Kidney epithelial cell (primary cell): ENCODE measurements at regions not wholly inside any gene's neighbourhood (a gene's known extent, or its start where the extent isn't known, plus 50 kb on each side); places are given as distances from the start of the nearest gene placed in this dataset.
"Not testable (repeated sequence)": the region's sequence is repeated elsewhere in the genome, so short reads cannot be mapped to it uniquely, and the experiment has no call there.

ENCODE experiments used
- DNase-seq: peaks from one replicate; pipeline ENCODE4 v3.0.0-alpha.2; 2010; ENCODE audit warnings: low read depth
- H3K27me3 ChIP-seq: 2 replicates; pipeline ENCODE4 v1.6.0; 2011; ENCODE audit warnings: low read length; ENCODE audit not compliant: control insufficient read depth, insufficient read depth
- H3K36me3 ChIP-seq: 2 replicates; pipeline ENCODE4 v1.5.1; 2011; ENCODE audit warnings: low read length; ENCODE audit not compliant: control insufficient read depth, insufficient read depth
- H3K4me3 ChIP-seq: 2 replicates; pipeline ENCODE4 v1.5.1; 2011; ENCODE audit warnings: low read depth, mild to moderate bottlenecking, control low read depth, low read length
- TF ChIP-seq, protein P1 (sequence below): IDR thresholded peaks from 2 replicates; pipeline ENCODE4 v1.5.1; 2011; ENCODE audit warnings: mild to moderate bottlenecking, moderate library complexity, low read length, control low read depth, inconsistent platforms; ENCODE audit not compliant: insufficient read depth, poor library complexity, severe bottlenecking

DNA sequence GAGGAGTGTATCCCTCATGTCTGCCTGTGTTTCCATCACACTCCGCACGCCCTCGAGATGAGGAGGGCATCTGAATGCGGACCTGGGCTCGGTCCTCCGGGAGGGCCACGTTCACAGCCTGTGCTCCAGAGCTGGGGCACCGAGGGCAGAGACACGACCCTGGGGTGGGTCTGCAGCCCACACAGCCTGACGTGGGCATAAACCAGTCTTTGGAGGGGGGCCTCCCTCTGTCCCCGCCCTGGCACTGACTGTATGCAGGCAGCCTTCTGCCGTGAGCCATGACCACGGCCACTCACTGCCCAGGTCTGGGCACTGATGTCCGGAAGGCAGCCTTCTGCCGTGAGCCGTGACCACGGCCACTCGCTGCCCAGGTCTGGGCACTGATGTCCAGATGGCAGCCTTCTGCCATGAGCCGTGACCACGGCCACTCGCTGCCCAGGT, 1425.1 kb downstream of the BRD1 start:
- TF ChIP-seq, protein P1, sequence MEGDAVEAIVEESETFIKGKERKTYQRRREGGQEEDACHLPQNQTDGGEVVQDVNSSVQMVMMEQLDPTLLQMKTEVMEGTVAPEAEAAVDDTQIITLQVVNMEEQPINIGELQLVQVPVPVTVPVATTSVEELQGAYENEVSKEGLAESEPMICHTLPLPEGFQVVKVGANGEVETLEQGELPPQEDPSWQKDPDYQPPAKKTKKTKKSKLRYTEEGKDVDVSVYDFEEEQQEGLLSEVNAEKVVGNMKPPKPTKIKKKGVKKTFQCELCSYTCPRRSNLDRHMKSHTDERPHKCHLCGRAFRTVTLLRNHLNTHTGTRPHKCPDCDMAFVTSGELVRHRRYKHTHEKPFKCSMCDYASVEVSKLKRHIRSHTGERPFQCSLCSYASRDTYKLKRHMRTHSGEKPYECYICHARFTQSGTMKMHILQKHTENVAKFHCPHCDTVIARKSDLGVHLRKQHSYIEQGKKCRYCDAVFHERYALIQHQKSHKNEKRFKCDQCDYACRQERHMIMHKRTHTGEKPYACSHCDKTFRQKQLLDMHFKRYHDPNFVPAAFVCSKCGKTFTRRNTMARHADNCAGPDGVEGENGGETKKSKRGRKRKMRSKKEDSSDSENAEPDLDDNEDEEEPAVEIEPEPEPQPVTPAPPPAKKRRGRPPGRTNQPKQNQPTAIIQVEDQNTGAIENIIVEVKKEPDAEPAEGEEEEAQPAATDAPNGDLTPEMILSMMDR: no peak
- H3K27me3 ChIP-seq: no peaks in the 10 kb centered on the region
- no peaks in the 10 kb centered on the region for H3K36me3 ChIP-seq
- no peak for DNase-seq
- no peak overlapping the region for H3K4me3 ChIP-seq

DNA sequence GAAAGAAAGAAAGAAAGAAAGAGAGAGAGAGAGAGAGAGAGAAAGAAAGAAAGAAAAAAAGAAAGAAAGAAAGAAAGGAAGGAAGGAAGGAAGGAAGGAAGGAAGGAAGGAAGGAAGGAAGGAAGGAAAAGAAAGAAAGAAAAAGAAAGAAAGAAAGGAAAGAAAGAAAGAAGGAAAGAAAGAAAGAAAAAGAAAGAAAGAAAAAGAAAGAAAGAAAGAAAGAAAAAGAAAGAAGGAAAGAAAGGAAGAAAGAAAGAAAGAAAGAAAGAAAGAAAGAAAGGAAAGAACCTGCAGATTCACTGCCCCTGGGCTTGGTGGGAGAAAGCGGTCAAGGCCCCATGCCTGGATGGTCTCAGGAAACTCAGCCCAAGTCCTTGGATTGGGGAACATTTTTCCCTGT, 1426.2 kb downstream of the BRD1 start:
- not testable (repeated sequence) for H3K36me3 ChIP-seq, H3K27me3 ChIP-seq, DNase-seq, H3K4me3 ChIP-seq

DNA sequence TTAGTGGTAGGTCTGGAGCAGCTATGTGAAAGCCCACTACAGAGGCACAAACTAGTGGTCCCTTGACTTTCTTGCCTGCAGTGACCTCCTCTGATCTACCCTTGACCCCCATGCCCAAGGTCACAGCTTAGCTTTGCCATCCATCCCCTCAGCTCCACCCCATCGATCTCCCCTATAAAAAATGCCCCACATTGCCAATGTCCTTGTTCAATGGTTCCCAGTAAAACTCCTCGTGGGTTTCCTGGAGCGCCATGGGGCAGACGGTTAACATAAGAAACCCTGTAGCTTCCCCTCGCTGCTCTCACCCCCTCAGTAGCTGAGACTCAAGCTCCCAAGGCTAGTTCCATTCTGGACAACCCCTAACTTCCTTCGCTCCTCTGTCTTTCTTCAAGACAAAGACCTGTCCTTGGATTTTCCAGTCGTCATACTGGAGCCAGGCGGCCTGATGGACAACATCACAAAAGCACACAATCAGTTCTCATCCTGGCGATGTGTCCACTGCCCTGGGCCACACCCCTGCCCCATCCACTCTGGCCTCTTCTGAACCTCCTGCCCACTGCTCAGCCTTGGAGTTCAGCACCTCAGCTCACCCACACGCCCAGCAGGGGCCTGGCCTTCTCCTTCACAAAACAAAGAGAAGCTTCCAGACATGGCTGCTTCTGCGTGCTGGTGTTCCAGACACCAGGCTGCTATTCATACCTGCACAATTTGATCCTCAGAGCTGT, 1429.3 kb downstream of the BRD1 start:
- no peaks in the 10 kb centered on the region for H3K36me3 ChIP-seq
- H3K27me3 ChIP-seq: no peaks in the 10 kb centered on the region
- DNase-seq: no peak
- TF ChIP-seq, protein P1: no peak
- H3K4me3 ChIP-seq: no peak overlapping the region

DNA sequence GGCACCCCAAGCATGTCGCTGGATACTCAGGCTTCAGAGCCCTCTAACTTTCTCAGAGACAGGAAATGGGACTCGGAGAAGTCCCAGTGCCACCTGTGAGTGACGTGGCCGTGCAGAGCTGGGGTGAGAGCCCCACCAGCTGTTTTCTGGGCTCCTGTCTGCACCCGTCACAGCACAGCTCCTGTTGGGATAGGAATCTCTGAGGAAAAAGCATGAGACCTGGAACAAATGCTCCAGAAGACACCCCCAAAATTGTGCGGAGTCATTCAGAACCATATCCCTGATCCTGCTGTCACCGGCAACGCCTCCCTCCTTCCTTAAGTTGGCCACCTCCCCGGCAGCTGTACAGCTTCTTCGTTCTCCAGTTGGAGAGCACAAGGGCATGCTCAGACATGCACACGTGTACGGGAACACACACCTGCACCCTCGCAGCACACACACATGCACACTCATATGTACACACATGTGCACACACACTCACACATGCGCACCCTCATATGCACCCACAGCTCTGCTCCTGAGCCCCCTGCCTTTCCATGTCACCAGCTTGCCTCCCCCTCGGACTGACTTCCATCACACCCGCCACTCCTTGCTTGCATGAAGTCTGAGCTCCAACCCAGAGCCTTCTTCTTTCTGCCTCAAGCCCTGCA, 1430.0 kb downstream of the BRD1 start:
- Histone ChIP-seq H3K4me3 (no peak overlapping the region), H3K36me3 (no peaks in the 10 kb centered on the region), H3K27me3 (no peaks in the 10 kb centered on the region)
- TF ChIP-seq, protein P1: no peak
- DNase-seq: no peak

DNA sequence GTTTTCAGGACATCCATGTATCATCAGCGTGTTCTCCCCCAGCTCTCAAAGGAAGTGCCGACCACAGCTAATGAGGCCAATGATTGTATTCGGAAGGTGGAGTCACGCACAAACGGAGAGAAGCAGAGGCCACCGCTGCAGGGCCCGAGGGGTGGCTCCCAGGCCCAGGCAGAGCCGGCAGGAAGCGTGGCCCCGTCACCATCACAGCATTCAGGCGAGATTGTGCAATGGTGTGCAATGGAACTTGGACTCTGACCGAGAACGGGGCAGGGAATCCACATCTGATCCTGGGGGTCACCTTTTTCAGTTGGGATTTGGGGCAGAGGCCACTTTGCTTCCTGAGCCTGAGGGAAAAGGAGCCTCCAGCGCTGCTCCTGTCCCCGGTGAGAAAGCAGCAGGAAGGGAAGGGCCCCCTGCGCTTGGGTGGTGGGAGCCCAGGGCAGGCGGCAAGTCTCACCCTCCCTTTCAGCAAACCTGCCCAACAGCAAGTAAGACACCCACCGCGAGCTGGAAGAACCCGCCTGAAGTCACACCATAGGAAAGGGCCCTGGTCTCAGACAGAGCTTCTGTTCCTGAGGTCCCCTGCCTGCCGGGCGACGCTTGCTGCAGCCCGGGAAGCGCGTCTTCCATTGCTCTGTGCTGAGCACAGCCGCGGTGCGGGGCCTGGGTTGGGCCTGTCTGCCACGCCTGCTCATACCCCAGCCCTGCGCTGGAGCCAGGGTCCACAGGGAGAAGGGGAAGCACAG, 1430.7 kb downstream of the BRD1 start:
- H3K4me3 ChIP-seq: no peak overlapping the region
- no peaks in the 10 kb centered on the region for H3K36me3 ChIP-seq
- H3K27me3 ChIP-seq: no peaks in the 10 kb centered on the region
- TF ChIP-seq, protein P1: no peak
- DNase-seq: no peak

DNA sequence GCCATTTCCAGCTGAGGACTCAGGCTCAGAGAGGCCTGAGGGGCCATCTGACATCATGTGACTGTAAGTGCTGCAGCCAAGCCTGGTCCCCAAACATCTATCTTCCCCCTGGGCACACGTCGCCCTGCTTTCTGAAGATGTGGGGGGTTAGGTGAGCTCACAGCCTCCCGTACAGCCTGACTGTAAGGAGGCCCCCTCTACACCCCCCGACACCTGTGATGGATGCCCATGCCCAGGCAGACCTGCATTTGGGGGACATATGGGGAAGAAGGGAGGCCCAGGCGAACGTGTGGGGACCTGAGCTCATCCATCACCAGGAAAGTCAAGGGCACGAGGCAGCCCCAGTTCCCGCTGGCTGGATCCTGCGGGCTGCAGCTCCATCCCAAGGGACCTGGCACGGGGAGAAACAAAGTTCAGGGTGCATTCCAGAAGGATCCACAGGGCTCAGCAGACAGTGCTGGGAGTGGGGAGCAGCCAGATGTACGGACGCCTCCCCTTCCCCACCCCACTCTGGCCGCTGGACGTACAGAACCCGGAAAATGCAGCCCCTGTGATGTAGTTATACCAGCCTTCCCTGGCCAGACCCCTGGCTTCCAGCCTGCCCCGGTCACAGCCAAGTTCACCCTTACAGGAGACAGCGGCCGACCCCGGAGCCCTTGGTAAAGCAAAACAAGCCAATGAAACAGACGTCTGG, 1431.4 kb downstream of the BRD1 start:
- TF ChIP-seq, protein P1: no peak
- Histone ChIP-seq H3K4me3 (no peak overlapping the region), H3K27me3 (no peaks in the 10 kb centered on the region), H3K36me3 (no peaks in the 10 kb centered on the region)
- no peak for DNase-seq
